ENCODE measurements at regions not wholly inside any gene's neighbourhood (a gene's known extent, or its start where the extent isn't known, plus 50 kb on each side); places are given as distances from the start of the nearest gene placed in this dataset.

DNA sequence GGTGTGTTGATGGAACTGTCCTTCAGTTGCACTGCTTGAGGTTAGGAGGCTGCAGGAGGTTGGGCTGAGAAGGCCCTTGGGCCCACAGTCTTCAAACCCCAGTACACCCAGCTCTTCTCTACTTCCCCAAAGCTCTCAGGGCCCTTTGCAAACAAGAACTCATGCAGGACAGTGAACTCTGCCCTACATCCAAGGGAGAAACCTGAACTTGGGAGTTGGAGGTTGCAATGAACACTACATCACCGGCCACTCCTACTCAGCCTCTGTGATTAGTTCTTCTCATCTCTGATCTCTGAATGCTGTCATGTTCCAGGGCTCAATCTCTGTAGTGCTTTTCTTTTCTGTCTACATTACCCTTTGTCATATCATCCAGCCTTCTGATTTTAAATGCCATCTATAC lies 148.5 kb upstream of the PDE7B start:
- H3K36me3 ChIP-seq = no peaks in the 10 kb centered on the region
- no peaks in the 10 kb centered on the region for H3K4me1 ChIP-seq
- intact Hi-C loops (cut with DNase I; ENCODE audit: low total_unique reads) = no loop called here
- no peaks in the 10 kb centered on the region for H3K9me3 ChIP-seq
- TF ChIP-seq POLR2A (IDR thresholded peaks at IDR 0.05) (no peak), CTCF (IDR thresholded peaks at IDR 0.05) (no peak)
- H3K4me3 ChIP-seq = no peak overlapping the region
- no peak for DNase-seq
- no peaks in the 10 kb centered on the region for H3K27me3 ChIP-seq
- H3K27ac ChIP-seq = no peak overlapping the region

GRCh38 chr6:135703621-135704020 lies 147.9 kb upstream of the PDE7B start:
- Histone ChIP-seq H3K36me3 (no peaks in the 10 kb centered on the region), H3K9me3 (no peaks in the 10 kb centered on the region), H3K4me3 (no peak overlapping the region), H3K27ac (no peak overlapping the region), H3K4me1 (no peaks in the 10 kb centered on the region), H3K27me3 (no peaks in the 10 kb centered on the region)
- no peak for DNase-seq
- no peak for TF ChIP-seq CTCF (IDR thresholded peaks at IDR 0.05)
- no peak for TF ChIP-seq POLR2A (IDR thresholded peaks at IDR 0.05)
- intact Hi-C loops (cut with DNase I; ENCODE audit: low total_unique reads) = no loop called here

DNA sequence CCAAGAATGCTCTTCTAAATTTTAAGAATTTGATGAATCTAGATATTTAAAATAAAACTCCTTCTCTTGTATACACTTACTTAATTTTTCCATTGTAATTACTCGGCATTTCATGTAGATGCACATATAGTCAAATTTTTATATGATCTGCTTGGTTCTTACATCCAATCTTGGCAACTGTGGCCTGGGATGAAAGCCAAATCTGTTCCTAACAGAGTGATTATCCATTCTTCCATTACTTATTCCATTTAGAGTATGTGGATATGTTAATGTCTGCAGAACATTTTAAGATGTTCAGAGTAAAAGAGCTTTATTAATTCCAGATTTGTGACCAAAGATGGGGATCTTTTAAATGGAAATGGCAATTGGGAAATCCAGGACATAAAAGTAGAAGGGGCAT lies 144.1 kb upstream of the PDE7B start:
- Histone ChIP-seq H3K9me3 (no peaks in the 10 kb centered on the region), H3K27me3 (no peaks in the 10 kb centered on the region), H3K27ac (no peak overlapping the region), H3K4me1 (no peaks in the 10 kb centered on the region), H3K4me3 (no peak overlapping the region), H3K36me3 (no peaks in the 10 kb centered on the region)
- intact Hi-C loops (cut with DNase I; ENCODE audit: low total_unique reads) = no loop called here
- no peak for DNase-seq
- TF ChIP-seq CTCF (IDR thresholded peaks at IDR 0.05) = no peak

- Histone ChIP-seq H3K27me3 (no peaks in the 10 kb centered on the region), H3K4me1 (no peaks in the 10 kb centered on the region), H3K9me3 (no peaks in the 10 kb centered on the region), H3K4me3 (no peak overlapping the region), H3K27ac (no peak overlapping the region), H3K36me3 (no peaks in the 10 kb centered on the region)
- no peak for DNase-seq
- intact Hi-C loops (cut with DNase I; ENCODE audit: low total_unique reads) = no loop called here
- TF ChIP-seq POLR2A (IDR thresholded peaks at IDR 0.05) = no peak
- TF ChIP-seq CTCF (IDR thresholded peaks at IDR 0.05) = no peak
Measured at GRCh38 chr6:135710042-135710441, 141.5 kb upstream of the PDE7B start.

DNA sequence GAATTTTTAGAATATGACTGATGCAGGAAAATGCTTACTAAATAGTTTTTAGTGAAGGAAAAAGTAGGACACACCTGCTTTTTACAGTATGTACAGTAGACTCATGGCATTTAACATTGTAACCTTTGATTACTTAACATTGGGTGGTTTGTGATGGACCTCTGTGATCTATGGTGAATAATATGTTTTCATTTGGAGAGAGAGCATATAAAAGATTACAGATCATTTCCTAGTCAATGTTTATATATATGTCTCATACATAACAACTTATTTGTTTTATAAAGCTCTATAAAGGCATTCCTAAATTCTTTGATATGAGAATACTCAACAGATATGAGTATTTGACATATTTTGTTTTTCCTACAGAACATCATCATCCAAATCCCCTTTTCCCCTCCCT lies 129.3 kb upstream of the PDE7B start:
- H3K27ac ChIP-seq = no peak overlapping the region
- TF ChIP-seq CTCF (IDR thresholded peaks at IDR 0.05) (no peak), POLR2A (IDR thresholded peaks at IDR 0.05) (no peak)
- H3K9me3 ChIP-seq = no peaks in the 10 kb centered on the region
- H3K36me3 ChIP-seq = no peaks in the 10 kb centered on the region
- H3K4me3 ChIP-seq = no peak overlapping the region
- no peaks in the 10 kb centered on the region for H3K4me1 ChIP-seq
- DNase-seq = no peak
- no peaks in the 10 kb centered on the region for H3K27me3 ChIP-seq
- intact Hi-C loops (cut with DNase I; ENCODE audit: low total_unique reads) = no loop called here
